H54 (cell line): ENCODE measurements at regions not wholly inside any gene's neighbourhood (a gene's known extent, or its start where the extent isn't known, plus 50 kb on each side); places are given as distances from the start of the nearest gene placed in this dataset.
A peak's percentile ranks its signal among the peaks of the same experiment; 100 is the strongest.

ENCODE experiments used
- DNase-seq: peaks from one replicate; pipeline ENCODE4 v3.0.0; 2011; ENCODE audit warnings: low spot score, mixed read lengths; ENCODE audit not compliant: insufficient read length
- FAIRE-seq: peaks from 3 replicates; lab custom pipeline; 2011; peaks lifted over from hg19 to GRCh38; lab: Jason Lieb, UNC
- POLR2A ChIP-seq: IDR thresholded peaks from 2 replicates; pipeline ENCODE4 v1.6.1; 2011; ENCODE audit warnings: low read depth, mild to moderate bottlenecking, low read length

GRCh38 chr2:40746191-40746590 lies 294.3 kb upstream of the SLC8A1 start:
- no peak for FAIRE-seq

GRCh38 chr2:40751981-40752380 lies 300.1 kb upstream of the SLC8A1 start:
- TF ChIP-seq POLR2A = no peak
- no peak for DNase-seq
- no peak for FAIRE-seq

More at GRCh38 chr2:40746191-40746590, 294.3 kb upstream of the SLC8A1 start:
- DNase-seq = no peak
- no peak for TF ChIP-seq POLR2A

- FAIRE-seq (no peak), DNase-seq (no peak)
- no peak for TF ChIP-seq POLR2A
Observed at GRCh38 chr2:40752796-40753195, 300.9 kb upstream of the SLC8A1 start.

GRCh38 chr2:40754912-40755311 lies 303.0 kb upstream of the SLC8A1 start:
- no peak for FAIRE-seq
- TF ChIP-seq POLR2A = no peak
- no peak for DNase-seq

DNA sequence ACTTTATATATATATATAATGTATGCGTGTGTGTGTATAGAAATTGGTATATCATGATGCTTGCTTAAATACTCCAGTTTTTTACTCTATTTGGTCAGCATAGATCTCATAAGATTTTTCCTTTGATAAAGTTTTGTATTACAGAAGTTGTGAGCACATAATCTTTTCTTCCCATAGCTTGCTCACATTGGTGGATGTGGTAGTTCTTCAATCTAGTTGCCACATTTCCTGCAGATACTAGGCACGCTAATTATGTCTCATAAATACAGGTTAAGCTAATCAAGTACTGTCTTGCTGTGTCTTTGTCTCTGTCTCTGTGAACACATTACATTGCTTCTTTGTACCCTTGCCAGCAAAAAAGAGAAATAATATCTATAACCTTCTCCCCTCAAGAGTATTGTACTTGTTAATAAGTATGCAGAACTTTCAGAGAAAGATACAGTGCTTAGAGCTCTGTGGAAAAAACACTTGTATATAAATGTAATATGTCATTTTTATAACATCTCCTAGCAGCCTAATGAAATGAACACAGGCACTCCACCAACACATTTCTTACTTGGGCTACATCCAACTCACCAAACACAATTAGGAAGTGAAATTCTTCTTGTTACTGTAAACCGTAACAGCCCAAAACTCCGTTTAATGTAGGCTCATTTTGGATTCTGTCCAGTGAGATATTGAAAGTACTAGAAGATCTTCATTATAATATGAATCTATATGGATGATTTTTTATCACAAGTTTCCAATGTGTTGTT lies 306.7 kb upstream of the SLC8A1 start:
- no peak for TF ChIP-seq POLR2A
- FAIRE-seq (peak; percentile 23), DNase-seq (no peak)

- DNase-seq (no peak), FAIRE-seq (peak; percentile 88)
- TF ChIP-seq POLR2A = no peak
Observed at GRCh38 chr2:40760071-40760666, 308.3 kb upstream of the SLC8A1 start.

DNA sequence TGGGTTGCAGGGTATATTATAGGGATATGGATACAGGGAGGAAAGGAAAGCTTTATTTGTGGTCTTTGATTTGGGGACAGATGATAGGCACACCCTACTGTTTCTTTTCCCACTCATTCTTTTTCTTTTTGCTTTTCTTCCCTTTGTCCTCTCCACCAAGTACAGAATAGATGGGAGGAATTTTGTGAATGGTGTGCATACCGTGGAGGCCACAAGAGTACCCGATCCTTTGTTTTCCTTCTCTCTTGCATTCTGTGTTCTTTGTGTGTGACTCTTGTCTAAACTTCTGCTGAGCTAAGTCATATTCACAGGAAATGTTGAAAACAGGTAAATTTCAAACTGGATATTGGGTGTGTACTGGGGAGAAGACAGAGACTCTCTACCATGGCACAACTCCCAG lies 321.4 kb upstream of the SLC8A1 start:
- no peak for DNase-seq
- no peak for TF ChIP-seq POLR2A
- no peak for FAIRE-seq

- no peak for TF ChIP-seq POLR2A
- FAIRE-seq (no peak), DNase-seq (no peak)
Observed at GRCh38 chr2:40783704-40784103, 331.8 kb upstream of the SLC8A1 start.

- DNase-seq = no peak
- TF ChIP-seq POLR2A = no peak
- FAIRE-seq = peak; percentile 30
Observed at GRCh38 chr2:40786636-40787035, 334.7 kb upstream of the SLC8A1 start.

- peak; percentile 75 for FAIRE-seq
- no peak for TF ChIP-seq POLR2A
- no peak for DNase-seq
Observed at GRCh38 chr2:40797120-40797519, 345.2 kb upstream of the SLC8A1 start.

- no peak for TF ChIP-seq POLR2A
- DNase-seq (no peak), FAIRE-seq (no peak)
Observed at GRCh38 chr2:40803900-40804299, 352.0 kb upstream of the SLC8A1 start.

GRCh38 chr2:40809156-40809555 lies 357.3 kb upstream of the SLC8A1 start:
- TF ChIP-seq POLR2A = no peak
- FAIRE-seq = no peak
- no peak for DNase-seq

- TF ChIP-seq POLR2A = no peak
- FAIRE-seq (no peak), DNase-seq (no peak)
Observed at GRCh38 chr2:40814616-40815015, 362.7 kb upstream of the SLC8A1 start.

GRCh38 chr2:40820319-40820718 lies 368.4 kb upstream of the SLC8A1 start:
- TF ChIP-seq POLR2A = no peak
- FAIRE-seq (peak; percentile 27), DNase-seq (no peak)

DNA sequence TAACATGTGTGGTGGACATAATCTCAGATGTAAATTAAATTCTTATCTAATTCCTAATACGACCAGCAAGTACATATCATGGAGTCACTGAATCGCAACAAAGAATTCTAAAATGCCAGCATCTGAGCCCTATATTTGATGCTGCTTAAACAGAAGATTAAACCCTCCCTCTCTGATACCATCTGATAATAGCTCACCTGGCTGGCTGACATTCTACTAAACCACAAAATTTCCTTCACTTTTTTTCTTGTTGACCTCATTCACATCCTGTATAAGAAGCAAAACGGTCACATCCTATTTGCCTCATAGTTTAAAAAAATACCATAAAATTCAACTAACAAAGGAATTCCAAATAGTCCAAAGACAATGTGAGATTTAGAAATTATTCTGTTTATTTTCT lies 371.6 kb upstream of the SLC8A1 start:
- no peak for DNase-seq
- no peak for FAIRE-seq
- TF ChIP-seq POLR2A = no peak
